Neural progenitor cell (in vitro differentiated cells): ENCODE measurements at regions not wholly inside any gene's neighbourhood (a gene's known extent, or its start where the extent isn't known, plus 50 kb on each side); places are given as distances from the start of the nearest gene placed in this dataset.

ENCODE experiments used
- DNase-seq: peaks from one replicate; pipeline ENCODE4 v3.0.0-alpha.2; 2016; ENCODE audit warnings: low spot score
- H2AFZ ChIP-seq: fragments of 200-600 bp; sonication (generic); replicated peaks from 2 replicates; pipeline ENCODE4 v1.6.1; 2016; ENCODE audit warnings: antibody characterized with exemption
- H3F3A ChIP-seq: fragments of 200-600 bp; sonication (generic); 2 replicates; pipeline ENCODE4 v1.6.1; 2016; ENCODE audit warnings: antibody characterized with exemption, low read depth
- H3K27ac ChIP-seq: fragments of 200-600 bp; sonication (generic); 2 replicates; pipeline ENCODE4 v1.5.1; 2016; ENCODE audit warnings: mild to moderate bottlenecking
- H3K27me3 ChIP-seq: fragments of 200-600 bp; sonication (generic); 2 replicates; pipeline ENCODE4 v1.6.1; 2016; ENCODE audit warnings: mild to moderate bottlenecking, moderate library complexity
- H3K36me3 ChIP-seq: fragments of 200-600 bp; sonication (generic); 2 replicates; pipeline ENCODE4 v1.5.1; 2016
- H3K4me1 ChIP-seq: fragments of 200-600 bp; sonication (generic); 2 replicates; pipeline ENCODE4 v1.6.1; 2016; ENCODE audit warnings: mixed run types
- H3K4me2 ChIP-seq: fragments of 200-600 bp; sonication (generic); 2 replicates; pipeline ENCODE4 v1.6.1; 2016
- H3K4me3 ChIP-seq: fragments of 200-600 bp; sonication (generic); 2 replicates; pipeline ENCODE4 v1.5.1; 2016
- H3K79me2 ChIP-seq: fragments of 200-600 bp; sonication (generic); 2 replicates; pipeline ENCODE4 v1.6.1; 2016; ENCODE audit warnings: low read depth
- H3K9ac ChIP-seq: fragments of 200-600 bp; sonication (generic); 2 replicates; pipeline ENCODE4 v1.6.1; 2016
- H3K9me3 ChIP-seq: fragments of 200-600 bp; sonication (generic); 2 replicates; pipeline ENCODE4 v1.5.1; 2016; ENCODE audit warnings: low read depth
- H4K20me1 ChIP-seq: fragments of 200-600 bp; sonication (generic); 2 replicates; pipeline ENCODE4 v1.6.1; 2016; ENCODE audit warnings: low read depth
- H3K27ac Mint-ChIP-seq: 3 replicates; pipeline ENCODE4 v1.8.0; 2021; ENCODE audit warnings: mixed read lengths
- H3K27me3 Mint-ChIP-seq: 2 replicates; pipeline ENCODE4 v1.8.0; 2022; ENCODE audit warnings: low read depth, mild to moderate bottlenecking, inconsistent platforms, moderate library complexity, mixed read lengths; ENCODE audit not compliant: insufficient read depth
- H3K36me3 Mint-ChIP-seq: 3 replicates; pipeline ENCODE4 v1.8.0; 2021; ENCODE audit warnings: mixed read lengths
- H3K4me1 Mint-ChIP-seq: 3 replicates; pipeline ENCODE4 v1.8.0; 2021; ENCODE audit warnings: mixed read lengths
- H3K4me3 Mint-ChIP-seq: 3 replicates; pipeline ENCODE4 v1.8.0; 2021; ENCODE audit warnings: mild to moderate bottlenecking, moderate library complexity, mixed read lengths
- H3K9me3 Mint-ChIP-seq: 3 replicates; pipeline ENCODE4 v1.8.0; 2020; ENCODE audit warnings: mixed read lengths
- CTCF ChIP-seq: fragments of 200-600 bp; sonication (generic); IDR thresholded peaks from 2 replicates; pipeline ENCODE4 v1.5.1; 2017; ENCODE audit warnings: antibody characterized with exemption, mild to moderate bottlenecking
- EZH2 ChIP-seq: fragments of 200-600 bp; sonication (generic); IDR thresholded peaks from 2 replicates; pipeline ENCODE4 v1.6.1; 2017; ENCODE audit warnings: antibody characterized with exemption, mild to moderate bottlenecking, moderate library complexity
- EZH2phosphoT487 ChIP-seq: fragments of 200-600 bp; sonication (generic); IDR thresholded peaks from 2 replicates; pipeline ENCODE4 v1.6.1; 2017; ENCODE audit warnings: antibody characterized with exemption

- DNase-seq, result peak; percentile 62
- H3K9me3 ChIP-seq, result no peaks in the 10 kb centered on the region
- H3F3A ChIP-seq, result no peaks in the 10 kb centered on the region
- H2AFZ ChIP-seq, result no peak overlapping the region
- H3K4me1 ChIP-seq, result no peaks in the 10 kb centered on the region
- no peaks in the 10 kb centered on the region for H3K36me3 ChIP-seq
- TF ChIP-seq CTCF (peak; percentile 80), EZH2phosphoT487 (no peak)
- H3K27me3 ChIP-seq, result no peaks in the 10 kb centered on the region
- no peak overlapping the region for H3K4me3 Mint-ChIP-seq
- H3K36me3 Mint-ChIP-seq, result no peaks in the 10 kb centered on the region
- H3K27ac ChIP-seq, result no peak overlapping the region
- no peak overlapping the region for H3K27ac Mint-ChIP-seq
- H3K4me2 ChIP-seq, result no peak overlapping the region
- H3K9me3 Mint-ChIP-seq, result no peaks in the 10 kb centered on the region
- peaks cover 18% of the 10 kb centered on the region for H3K4me1 Mint-ChIP-seq
- H3K9ac ChIP-seq, result no peak overlapping the region
- no peaks in the 10 kb centered on the region for H3K27me3 Mint-ChIP-seq
- no peak overlapping the region for H3K4me3 ChIP-seq
- no peaks in the 10 kb centered on the region for H3K79me2 ChIP-seq
- H4K20me1 ChIP-seq, result no peaks in the 10 kb centered on the region
Measured at GRCh38 chr2:18435426-18436037, 124.9 kb downstream of the RDH14 start.

- no peak overlapping the region for H3K27ac ChIP-seq
- H3K36me3 ChIP-seq, result no peaks in the 10 kb centered on the region
- H3K27me3 ChIP-seq, result no peaks in the 10 kb centered on the region
- Mint-ChIP-seq H3K27ac (no peak overlapping the region), H3K4me3 (no peak overlapping the region), H3K36me3 (no peaks in the 10 kb centered on the region), H3K9me3 (no peaks in the 10 kb centered on the region), H3K27me3 (no peaks in the 10 kb centered on the region), H3K4me1 (peaks cover 18% of the 10 kb centered on the region)
- no peaks in the 10 kb centered on the region for H4K20me1 ChIP-seq
- H3K4me3 ChIP-seq, result no peak overlapping the region
- H2AFZ ChIP-seq, result no peak overlapping the region
- no peak for TF ChIP-seq CTCF
- no peak for TF ChIP-seq EZH2
- no peak for TF ChIP-seq EZH2phosphoT487
- no peaks in the 10 kb centered on the region for H3K79me2 ChIP-seq
- H3K4me2 ChIP-seq, result no peak overlapping the region
- H3K9ac ChIP-seq, result no peak overlapping the region
- H3F3A ChIP-seq, result no peaks in the 10 kb centered on the region
- DNase-seq, result no peak
- H3K4me1 ChIP-seq, result no peaks in the 10 kb centered on the region
- no peaks in the 10 kb centered on the region for H3K9me3 ChIP-seq
Measured at GRCh38 chr2:18433872-18434271, 126.6 kb downstream of the RDH14 start.

GRCh38 chr2:18432999-18433398 is 127.5 kb downstream of the RDH14 start:
- no peaks in the 10 kb centered on the region for H3K9me3 ChIP-seq
- H3K4me3 ChIP-seq, result no peak overlapping the region
- no peaks in the 10 kb centered on the region for H4K20me1 ChIP-seq
- H3K36me3 ChIP-seq, result no peaks in the 10 kb centered on the region
- no peaks in the 10 kb centered on the region for H3K36me3 Mint-ChIP-seq
- peak; percentile 67 for DNase-seq
- no peaks in the 10 kb centered on the region for H3K79me2 ChIP-seq
- peak overlapping the region; percentile 11 for H3K27ac Mint-ChIP-seq
- H3K27me3 Mint-ChIP-seq, result no peaks in the 10 kb centered on the region
- H3K27ac ChIP-seq, result no peak overlapping the region
- H3F3A ChIP-seq, result no peaks in the 10 kb centered on the region
- no peak overlapping the region for H3K4me3 Mint-ChIP-seq
- no peaks in the 10 kb centered on the region for H3K27me3 ChIP-seq
- H3K9ac ChIP-seq, result no peak overlapping the region
- no peaks in the 10 kb centered on the region for H3K9me3 Mint-ChIP-seq
- H2AFZ ChIP-seq, result no peak overlapping the region
- no peak overlapping the region for H3K4me2 ChIP-seq
- TF ChIP-seq EZH2 (no peak), EZH2phosphoT487 (no peak), CTCF (no peak)
- H3K4me1 ChIP-seq, result no peaks in the 10 kb centered on the region
- peaks cover 18% of the 10 kb centered on the region for H3K4me1 Mint-ChIP-seq
